ENCODE measurements at regions not wholly inside any gene's neighbourhood (a gene's known extent, or its start where the extent isn't known, plus 50 kb on each side); places are given as distances from the start of the nearest gene placed in this dataset.
A peak's percentile ranks its signal among the peaks of the same experiment; 100 is the strongest.

- ATAC-seq: peak; percentile 74
These were observed 819.2 kb downstream of the PCDH18 start for GRCh38 chr4:136713140-136713539.

GRCh38 chr4:136709897-136710296 is 822.4 kb downstream of the PCDH18 start:
- TF ChIP-seq CSDC2 (CRISPR knock-in tag; IDR thresholded peaks at IDR 0.05): no peak
- no peak for TF ChIP-seq ISL1 (CRISPR knock-in tag; IDR thresholded peaks at IDR 0.05)
- no peak for TF ChIP-seq PATZ1 (CRISPR knock-in tag; IDR thresholded peaks at IDR 0.05; ENCODE audit: borderline replicate concordance)
- TF ChIP-seq ZNF70 (CRISPR knock-in tag; IDR thresholded peaks at IDR 0.05): no peak
- no peak for TF ChIP-seq ZFP3 (CRISPR knock-in tag; IDR thresholded peaks at IDR 0.05)
- TF ChIP-seq ZC3H10 (CRISPR knock-in tag; IDR thresholded peaks at IDR 0.05): no peak
- no peak for TF ChIP-seq GLIS3 (CRISPR knock-in tag; IDR thresholded peaks at IDR 0.05)
- TF ChIP-seq ZNF565 (CRISPR knock-in tag; conservative IDR thresholded peaks at IDR 0.05; ENCODE audit: low read depth): no peak
- no peak for TF ChIP-seq ZNF8 (CRISPR knock-in tag; IDR thresholded peaks at IDR 0.05)
- no peak for TF ChIP-seq TSHZ2 (CRISPR knock-in tag; IDR thresholded peaks at IDR 0.05)
- TF ChIP-seq, protein P1, sequence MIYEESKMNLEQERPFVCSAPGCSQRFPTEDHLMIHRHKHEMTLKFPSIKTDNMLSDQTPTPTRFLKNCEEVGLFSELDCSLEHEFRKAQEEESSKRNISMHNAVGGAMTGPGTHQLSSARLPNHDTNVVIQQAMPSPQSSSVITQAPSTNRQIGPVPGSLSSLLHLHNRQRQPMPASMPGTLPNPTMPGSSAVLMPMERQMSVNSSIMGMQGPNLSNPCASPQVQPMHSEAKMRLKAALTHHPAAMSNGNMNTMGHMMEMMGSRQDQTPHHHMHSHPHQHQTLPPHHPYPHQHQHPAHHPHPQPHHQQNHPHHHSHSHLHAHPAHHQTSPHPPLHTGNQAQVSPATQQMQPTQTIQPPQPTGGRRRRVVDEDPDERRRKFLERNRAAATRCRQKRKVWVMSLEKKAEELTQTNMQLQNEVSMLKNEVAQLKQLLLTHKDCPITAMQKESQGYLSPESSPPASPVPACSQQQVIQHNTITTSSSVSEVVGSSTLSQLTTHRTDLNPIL (CRISPR knock-in tag; IDR thresholded peaks at IDR 0.05; ENCODE audit: low read depth): no peak
- TF ChIP-seq BACH2 (CRISPR knock-in tag; IDR thresholded peaks at IDR 0.05; ENCODE audit: borderline replicate concordance): no peak
- TF ChIP-seq RARB (CRISPR knock-in tag; IDR thresholded peaks at IDR 0.05): no peak
- TF ChIP-seq TCF4 (CRISPR knock-in tag; IDR thresholded peaks at IDR 0.05; ENCODE audit: borderline replicate concordance): no peak
- no peak for TF ChIP-seq TOX (CRISPR knock-in tag; IDR thresholded peaks at IDR 0.05; ENCODE audit: borderline replicate concordance)
- no peak for TF ChIP-seq ZFP30 (CRISPR knock-in tag; IDR thresholded peaks at IDR 0.05)
- no peak for TF ChIP-seq PPARA (CRISPR knock-in tag; IDR thresholded peaks at IDR 0.05; ENCODE audit: borderline replicate concordance)
- no peak for ATAC-seq

More at GRCh38 chr4:136713140-136713539, 819.2 kb downstream of the PCDH18 start:
- TF ChIP-seq BACH2 (CRISPR knock-in tag; IDR thresholded peaks at IDR 0.05; ENCODE audit: borderline replicate concordance) (no peak), ZFP3 (CRISPR knock-in tag; IDR thresholded peaks at IDR 0.05) (no peak), ISL1 (CRISPR knock-in tag; IDR thresholded peaks at IDR 0.05) (no peak), SNAI2 (CRISPR knock-in tag; IDR thresholded peaks at IDR 0.05) (no peak), ARNTL (CRISPR knock-in tag; IDR thresholded peaks at IDR 0.05; ENCODE audit: borderline replicate concordance, low read depth) (no peak), CSDC2 (CRISPR knock-in tag; IDR thresholded peaks at IDR 0.05) (no peak)

DNA sequence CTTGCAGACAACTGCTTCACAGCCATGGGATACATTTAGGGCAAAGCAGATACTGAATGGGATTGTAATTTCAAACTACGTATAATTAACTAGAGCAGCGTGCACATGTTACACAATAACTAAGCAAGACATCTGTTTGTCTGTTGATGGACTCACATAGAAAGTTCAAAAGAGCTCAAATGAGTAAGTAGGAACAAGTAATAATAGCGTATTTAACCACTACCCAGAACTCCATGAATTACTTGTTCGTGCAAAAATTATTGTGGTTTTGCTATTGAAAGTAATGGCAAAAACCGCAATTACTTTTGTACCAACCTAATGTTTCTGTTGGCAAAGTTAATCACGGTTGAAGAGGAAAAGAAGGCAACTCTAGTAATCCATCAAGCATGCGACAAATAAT is 825.4 kb downstream of the PCDH18 start:
- TF ChIP-seq ARNTL (CRISPR knock-in tag; IDR thresholded peaks at IDR 0.05; ENCODE audit: borderline replicate concordance, low read depth): no peak
- TF ChIP-seq, protein P2, sequence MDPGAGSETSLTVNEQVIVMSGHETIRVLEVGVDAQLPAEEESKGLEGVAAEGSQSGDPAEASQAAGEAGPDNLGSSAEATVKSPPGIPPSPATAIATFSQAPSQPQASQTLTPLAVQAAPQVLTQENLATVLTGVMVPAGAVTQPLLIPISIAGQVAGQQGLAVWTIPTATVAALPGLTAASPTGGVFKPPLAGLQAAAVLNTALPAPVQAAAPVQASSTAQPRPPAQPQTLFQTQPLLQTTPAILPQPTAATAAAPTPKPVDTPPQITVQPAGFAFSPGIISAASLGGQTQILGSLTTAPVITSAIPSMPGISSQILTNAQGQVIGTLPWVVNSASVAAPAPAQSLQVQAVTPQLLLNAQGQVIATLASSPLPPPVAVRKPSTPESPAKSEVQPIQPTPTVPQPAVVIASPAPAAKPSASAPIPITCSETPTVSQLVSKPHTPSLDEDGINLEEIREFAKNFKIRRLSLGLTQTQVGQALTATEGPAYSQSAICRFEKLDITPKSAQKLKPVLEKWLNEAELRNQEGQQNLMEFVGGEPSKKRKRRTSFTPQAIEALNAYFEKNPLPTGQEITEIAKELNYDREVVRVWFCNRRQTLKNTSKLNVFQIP (CRISPR knock-in tag; IDR thresholded peaks at IDR 0.05; ENCODE audit: borderline replicate concordance, low read depth): no peak
- TF ChIP-seq SNAI2 (CRISPR knock-in tag; IDR thresholded peaks at IDR 0.05): no peak
- TF ChIP-seq ZFP3 (CRISPR knock-in tag; IDR thresholded peaks at IDR 0.05): no peak
- TF ChIP-seq ZNF70 (CRISPR knock-in tag; IDR thresholded peaks at IDR 0.05): no peak
- TF ChIP-seq ZC3H10 (CRISPR knock-in tag; IDR thresholded peaks at IDR 0.05): no peak
- no peak for TF ChIP-seq ZNF565 (CRISPR knock-in tag; conservative IDR thresholded peaks at IDR 0.05; ENCODE audit: low read depth)
- TF ChIP-seq GLIS3 (CRISPR knock-in tag; IDR thresholded peaks at IDR 0.05): no peak
- no peak for TF ChIP-seq OSR1 (CRISPR knock-in tag; IDR thresholded peaks at IDR 0.05)
- TF ChIP-seq, protein P3, sequence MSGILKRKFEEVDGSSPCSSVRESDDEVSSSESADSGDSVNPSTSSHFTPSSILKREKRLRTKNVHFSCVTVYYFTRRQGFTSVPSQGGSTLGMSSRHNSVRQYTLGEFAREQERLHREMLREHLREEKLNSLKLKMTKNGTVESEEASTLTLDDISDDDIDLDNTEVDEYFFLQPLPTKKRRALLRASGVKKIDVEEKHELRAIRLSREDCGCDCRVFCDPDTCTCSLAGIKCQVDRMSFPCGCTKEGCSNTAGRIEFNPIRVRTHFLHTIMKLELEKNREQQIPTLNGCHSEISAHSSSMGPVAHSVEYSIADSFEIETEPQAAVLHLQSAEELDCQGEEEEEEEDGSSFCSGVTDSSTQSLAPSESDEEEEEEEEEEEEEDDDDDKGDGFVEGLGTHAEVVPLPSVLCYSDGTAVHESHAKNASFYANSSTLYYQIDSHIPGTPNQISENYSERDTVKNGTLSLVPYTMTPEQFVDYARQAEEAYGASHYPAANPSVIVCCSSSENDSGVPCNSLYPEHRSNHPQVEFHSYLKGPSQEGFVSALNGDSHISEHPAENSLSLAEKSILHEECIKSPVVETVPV (CRISPR knock-in tag; IDR thresholded peaks at IDR 0.05): no peak

More for the DNA sequence above, 825.4 kb downstream of the PCDH18 start:
- ATAC-seq: no peak

All from SK-N-SH treated with all-trans-retinoic acid at 6 μM for 48 hours (cell line).